ENCODE measurements at regions not wholly inside any gene's neighbourhood (a gene's known extent, or its start where the extent isn't known, plus 50 kb on each side); places are given as distances from the start of the nearest gene placed in this dataset.
"Not testable (repeated sequence)": the region's sequence is repeated elsewhere in the genome, so short reads cannot be mapped to it uniquely, and the experiment has no call there.

DNA sequence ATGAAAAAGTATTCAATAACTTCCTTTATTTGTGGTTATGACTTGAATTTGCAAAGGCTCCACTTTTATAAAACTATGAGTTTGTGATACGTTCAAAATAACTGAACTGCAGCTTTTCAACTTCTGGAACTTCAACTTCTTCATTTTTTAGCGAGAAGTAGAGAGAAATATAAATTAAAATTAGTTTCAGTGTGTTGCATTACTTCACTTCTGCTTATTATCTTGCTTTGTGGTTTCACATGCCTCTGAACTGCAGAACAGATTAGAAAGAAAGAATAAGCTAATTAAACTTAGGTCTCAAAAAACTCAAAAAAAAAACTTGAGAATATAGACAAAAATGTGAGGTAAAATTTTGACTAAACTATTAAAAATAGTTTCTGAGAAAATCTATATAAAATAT is 1073.4 kb downstream of the PCDH17 start:
- 77 to 79% methylated on average over 2 of the region's 2 CpGs for WGBS, 2 donors
- Histone ChIP-seq H3K36me3 (no peaks in the 10 kb centered on the region), H3K4me1 (no peaks in the 10 kb centered on the region), H3K9me3 (no peaks in the 10 kb centered on the region), H3K27me3 (no peaks in the 10 kb centered on the region), H3K4me3 (no peak overlapping the region), H3K27ac (no peak overlapping the region)
- TF ChIP-seq POLR2A (IDR thresholded peaks at IDR 0.05), result no peak
- no peak for TF ChIP-seq EP300 (IDR thresholded peaks at IDR 0.05)
- TF ChIP-seq, protein P1, sequence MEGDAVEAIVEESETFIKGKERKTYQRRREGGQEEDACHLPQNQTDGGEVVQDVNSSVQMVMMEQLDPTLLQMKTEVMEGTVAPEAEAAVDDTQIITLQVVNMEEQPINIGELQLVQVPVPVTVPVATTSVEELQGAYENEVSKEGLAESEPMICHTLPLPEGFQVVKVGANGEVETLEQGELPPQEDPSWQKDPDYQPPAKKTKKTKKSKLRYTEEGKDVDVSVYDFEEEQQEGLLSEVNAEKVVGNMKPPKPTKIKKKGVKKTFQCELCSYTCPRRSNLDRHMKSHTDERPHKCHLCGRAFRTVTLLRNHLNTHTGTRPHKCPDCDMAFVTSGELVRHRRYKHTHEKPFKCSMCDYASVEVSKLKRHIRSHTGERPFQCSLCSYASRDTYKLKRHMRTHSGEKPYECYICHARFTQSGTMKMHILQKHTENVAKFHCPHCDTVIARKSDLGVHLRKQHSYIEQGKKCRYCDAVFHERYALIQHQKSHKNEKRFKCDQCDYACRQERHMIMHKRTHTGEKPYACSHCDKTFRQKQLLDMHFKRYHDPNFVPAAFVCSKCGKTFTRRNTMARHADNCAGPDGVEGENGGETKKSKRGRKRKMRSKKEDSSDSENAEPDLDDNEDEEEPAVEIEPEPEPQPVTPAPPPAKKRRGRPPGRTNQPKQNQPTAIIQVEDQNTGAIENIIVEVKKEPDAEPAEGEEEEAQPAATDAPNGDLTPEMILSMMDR (IDR thresholded peaks at IDR 0.05), result no peak
- no peak for DNase-seq (ENCODE audit: low spot score in 2 of 2)

DNA sequence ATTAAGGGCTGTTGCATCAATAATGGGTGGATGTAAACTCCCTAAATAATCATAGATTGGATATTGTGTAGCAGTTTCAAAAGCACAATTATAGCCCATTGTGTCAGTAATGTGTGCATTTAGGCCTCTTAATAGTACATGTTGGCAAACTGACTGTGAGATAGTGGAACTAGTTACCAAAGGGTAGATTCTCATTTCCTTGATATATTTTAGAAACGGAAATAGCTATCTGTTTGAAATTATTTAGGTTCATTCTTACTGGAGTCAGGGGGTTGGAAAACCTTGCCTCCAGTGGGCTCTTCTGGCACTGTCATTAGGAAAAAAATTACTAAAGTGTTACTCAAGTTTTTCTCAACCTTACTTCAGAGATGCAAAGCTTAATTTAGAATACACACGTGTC is 1074.9 kb downstream of the PCDH17 start:
- no peaks in the 10 kb centered on the region for H3K36me3 ChIP-seq
- H3K4me3 ChIP-seq, result no peak overlapping the region
- no peak for DNase-seq (ENCODE audit: low spot score in 2 of 2)
- WGBS, 2 donors, result 62 to 66% methylated on average over 2 of the region's 2 CpGs
- no peaks in the 10 kb centered on the region for H3K4me1 ChIP-seq
- TF ChIP-seq POLR2A (IDR thresholded peaks at IDR 0.05), result no peak
- TF ChIP-seq EP300 (IDR thresholded peaks at IDR 0.05), result no peak
- TF ChIP-seq, protein P1 (IDR thresholded peaks at IDR 0.05), result no peak
- H3K27me3 ChIP-seq, result no peaks in the 10 kb centered on the region
- H3K9me3 ChIP-seq, result no peaks in the 10 kb centered on the region
- no peak overlapping the region for H3K27ac ChIP-seq

DNA sequence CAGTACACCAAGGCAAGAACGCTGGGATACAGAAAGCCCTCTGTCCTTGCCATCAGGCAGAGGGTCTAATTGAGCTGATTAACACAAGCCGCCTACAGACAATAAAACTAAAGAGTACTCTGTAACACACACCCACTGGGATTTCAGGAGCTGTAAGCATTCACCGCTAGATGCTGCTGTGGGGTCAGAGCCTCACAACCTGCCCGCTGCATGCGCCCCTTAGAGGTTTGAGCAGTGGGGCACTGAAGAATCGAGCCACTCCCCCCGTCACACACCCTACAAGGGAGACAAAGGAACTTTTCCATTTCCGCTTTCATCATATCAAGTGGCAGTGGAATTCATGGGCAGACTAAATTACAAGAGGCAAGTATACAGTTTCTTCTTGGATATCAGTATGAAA is 1080.6 kb downstream of the PCDH17 start:
- no peak for DNase-seq (ENCODE audit: low spot score in 2 of 2)
- TF ChIP-seq EP300 (IDR thresholded peaks at IDR 0.05) (no peak), POLR2A (IDR thresholded peaks at IDR 0.05) (no peak)
- TF ChIP-seq, protein P1 (IDR thresholded peaks at IDR 0.05), result no peak
- 65 to 76% methylated on average over 8 of the region's 8 CpGs for WGBS, 2 donors

DNA sequence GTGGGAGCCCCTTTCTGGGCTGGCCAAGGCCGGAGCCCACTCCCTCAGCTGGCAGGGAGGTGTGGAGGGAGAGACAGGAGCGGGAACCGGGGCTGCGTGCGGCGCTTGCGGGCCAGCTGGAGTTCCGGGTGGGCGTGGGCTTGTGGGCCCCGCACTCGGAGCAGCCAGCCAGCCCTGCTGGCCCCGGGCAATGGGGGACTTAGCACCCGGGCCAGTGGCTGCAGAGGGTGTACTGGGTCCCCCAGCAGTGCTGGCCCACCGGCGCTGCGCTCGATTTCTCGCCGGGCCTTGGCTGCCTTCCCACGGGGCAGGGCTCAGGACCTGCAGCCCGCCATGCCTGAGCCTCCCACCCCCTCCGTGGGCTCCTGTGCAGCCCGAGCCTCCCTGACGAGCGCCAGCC is 1082.5 kb downstream of the PCDH17 start:
- DNase-seq (ENCODE audit: low spot score in 2 of 2); H3K27ac ChIP-seq; H3K4me1 ChIP-seq; H3K9me3 ChIP-seq; H3K4me3 ChIP-seq; H3K36me3 ChIP-seq; H3K27me3 ChIP-seq: not testable (repeated sequence)
- 93 to 96% methylated on average over 6 to 10 of the region's 25 CpGs for WGBS, 2 donors

More for the DNA sequence above, 1080.6 kb downstream of the PCDH17 start:
- Histone ChIP-seq H3K27ac (no peak overlapping the region), H3K9me3 (no peaks in the 10 kb centered on the region), H3K27me3 (no peaks in the 10 kb centered on the region), H3K4me1 (no peaks in the 10 kb centered on the region), H3K4me3 (no peak overlapping the region), H3K36me3 (no peaks in the 10 kb centered on the region)

DNA sequence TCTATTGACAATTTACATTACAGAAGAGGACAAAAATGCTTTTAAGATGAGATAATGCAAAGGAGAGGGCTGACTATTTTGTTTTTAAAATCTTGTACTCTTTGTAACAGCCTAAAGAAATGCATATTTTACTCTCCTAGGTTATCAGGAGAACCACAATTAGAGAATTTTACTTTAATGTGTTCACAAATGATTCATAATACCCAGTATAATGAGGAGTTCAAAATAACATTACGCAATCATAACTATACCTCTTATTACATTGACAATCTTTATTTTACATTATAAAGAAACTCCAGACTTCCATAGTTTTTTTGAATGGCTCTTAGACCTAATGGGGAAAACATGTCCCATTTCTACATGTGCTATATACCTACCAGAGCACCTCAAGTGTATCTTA is 1089.7 kb downstream of the PCDH17 start:
- no peaks in the 10 kb centered on the region for H3K4me1 ChIP-seq
- TF ChIP-seq POLR2A (IDR thresholded peaks at IDR 0.05) (no peak), EP300 (IDR thresholded peaks at IDR 0.05) (no peak)
- TF ChIP-seq, protein P1 (IDR thresholded peaks at IDR 0.05), result no peak
- no peak overlapping the region for H3K4me3 ChIP-seq
- no peaks in the 10 kb centered on the region for H3K27me3 ChIP-seq
- no peak for DNase-seq (ENCODE audit: low spot score in 2 of 2)
- no peaks in the 10 kb centered on the region for H3K9me3 ChIP-seq
- H3K36me3 ChIP-seq, result no peaks in the 10 kb centered on the region
- H3K27ac ChIP-seq, result no peak overlapping the region
- WGBS, 2 donors, result 95 to 97% methylated on average over 1 of the region's 1 CpG

DNA sequence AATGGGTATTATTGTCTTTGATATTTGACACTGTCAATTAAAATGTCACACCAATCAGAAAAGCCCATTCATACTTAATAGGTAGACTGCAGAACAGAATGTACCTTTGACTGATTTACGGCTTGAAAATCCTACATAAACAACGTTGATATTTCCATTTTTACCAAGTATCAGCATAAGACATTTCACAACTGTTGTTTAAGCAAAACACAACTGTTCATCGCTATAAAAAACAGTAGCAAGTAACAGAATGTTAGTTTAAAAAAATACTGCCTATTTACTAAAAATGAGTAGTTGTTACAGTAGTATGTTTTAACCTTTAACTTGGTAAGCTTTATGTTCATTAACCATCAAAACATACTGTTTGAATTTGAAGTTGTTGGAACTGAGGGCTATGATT is 1096.6 kb downstream of the PCDH17 start:
- TF ChIP-seq EP300 (IDR thresholded peaks at IDR 0.05), result no peak
- TF ChIP-seq, protein P1 (IDR thresholded peaks at IDR 0.05), result no peak
- no peak for TF ChIP-seq POLR2A (IDR thresholded peaks at IDR 0.05)
- WGBS, 2 donors, result 41 to 43% methylated on average over 3 of the region's 3 CpGs
- no peaks in the 10 kb centered on the region for H3K9me3 ChIP-seq
- H3K4me1 ChIP-seq, result no peaks in the 10 kb centered on the region
- H3K27me3 ChIP-seq, result peaks cover 0 to 4% of the 10 kb centered on the region in 2 donors
- no peak overlapping the region for H3K27ac ChIP-seq
- no peaks in the 10 kb centered on the region for H3K36me3 ChIP-seq
- H3K4me3 ChIP-seq, result no peak overlapping the region
- DNase-seq (ENCODE audit: low spot score in 2 of 2), result no peak

Data from tibial nerve (tissue), 4 donors.